ENCODE measurements at regions not wholly inside any gene's neighbourhood (a gene's known extent, or its start where the extent isn't known, plus 50 kb on each side); places are given as distances from the start of the nearest gene placed in this dataset.

- TF ChIP-seq IRF5 (IDR thresholded peaks at IDR 0.05; ENCODE audit: borderline replicate concordance): no peak
Observed at GRCh38 chr13:67833564-67833963, 603.4 kb upstream of the PCDH9 start (continued).

- in situ Hi-C loops (cut with MboI): no loop called here
- Histone ChIP-seq H3K79me2 (ENCODE audit: control insufficient read depth, insufficient read depth, low read length) (no peaks in the 10 kb centered on the region), H3K9ac (ENCODE audit: control insufficient read depth, insufficient read depth, low read length) (no peak overlapping the region), H3K27me3 (replicated peaks in 1 of 2; ENCODE audit: control insufficient read depth in 2 of 2, insufficient read depth in 2 of 2, low read length in 1 of 2) (no peaks in the 10 kb centered on the region), H3K4me2 (ENCODE audit: control insufficient read depth, insufficient read depth) (no peak overlapping the region), H4K20me1 (ENCODE audit: control insufficient read depth, insufficient read depth) (no peaks in the 10 kb centered on the region), H3K4me1 (ENCODE audit: control insufficient read depth, insufficient read depth, low read length) (no peaks in the 10 kb centered on the region), H3K27ac (ENCODE audit: control insufficient read depth, insufficient read depth) (no peak overlapping the region), H3K9me3 (replicated peaks; ENCODE audit: control insufficient read depth, insufficient read depth, low read length) (no peaks in the 10 kb centered on the region), H3K36me3 (ENCODE audit: control insufficient read depth in 2 of 2, insufficient read depth in 2 of 2, low read length in 1 of 2) (no peaks in the 10 kb centered on the region), H2AFZ (ENCODE audit: control insufficient read depth, low read depth, low read length) (no peak overlapping the region), H3K4me3 (no peak overlapping the region)
- ChIA-PET RAD21 (ENCODE audit: unreplicated experiment) (no interaction called here), POLR2A (no interaction called here), SMC1A (ENCODE audit: uncharacterized antibody, unreplicated experiment) (no interaction called here), CTCF (no interaction called here)
- no peak for TF ChIP-seq MYC (IDR thresholded peaks at IDR 0.05; ENCODE audit: insufficient read depth, insufficient read length, insufficient replicate concordance, low read length, severe bottlenecking)
- no peak for TF ChIP-seq HDAC2 (IDR thresholded peaks at IDR 0.05)
- TF ChIP-seq RELA (IDR thresholded peaks at IDR 0.05; ENCODE audit: borderline replicate concordance, partially characterized antibody): no peak
- no peak for TF ChIP-seq CREB1 (IDR thresholded peaks at IDR 0.05; ENCODE audit: low read depth)
- TF ChIP-seq ZBTB11 (CRISPR knock-in tag; IDR thresholded peaks at IDR 0.05): no peak
- TF ChIP-seq STAT1 (conservative IDR thresholded peaks at IDR 0.05): no peak
- TF ChIP-seq RAD51 (IDR thresholded peaks at IDR 0.05): no peak
- no peak for TF ChIP-seq SREBF2 (IDR thresholded peaks at IDR 0.05; ENCODE audit: low read length)
- no peak for TF ChIP-seq ESRRA (IDR thresholded peaks at IDR 0.05; ENCODE audit: low read length)
- TF ChIP-seq SMC3 (IDR thresholded peaks at IDR 0.05; ENCODE audit: borderline replicate concordance, low read length): no peak
- no peak for ATAC-seq
- WGBS (ENCODE audit: insufficient coverage, insufficient replicate concordance, low lambda C conversion rate, missing lambda C conversion rate): 70% methylated on average over 3 of the region's 3 CpGs
- intact Hi-C loops (cut with micrococcal nuclease; ENCODE audit: unreplicated experiment): no loop called here
- BruUV-seq (replicated peaks): no TSS peak
- no peak for DNase-seq (ENCODE audit: low read depth, low spot score)
- FAIRE-seq: no peak
Observed at GRCh38 chr13:67829641-67830040, 599.5 kb upstream of the PCDH9 start.
